ENCODE measurements at regions not wholly inside any gene's neighbourhood (a gene's known extent, or its start where the extent isn't known, plus 50 kb on each side); places are given as distances from the start of the nearest gene placed in this dataset.

DNA sequence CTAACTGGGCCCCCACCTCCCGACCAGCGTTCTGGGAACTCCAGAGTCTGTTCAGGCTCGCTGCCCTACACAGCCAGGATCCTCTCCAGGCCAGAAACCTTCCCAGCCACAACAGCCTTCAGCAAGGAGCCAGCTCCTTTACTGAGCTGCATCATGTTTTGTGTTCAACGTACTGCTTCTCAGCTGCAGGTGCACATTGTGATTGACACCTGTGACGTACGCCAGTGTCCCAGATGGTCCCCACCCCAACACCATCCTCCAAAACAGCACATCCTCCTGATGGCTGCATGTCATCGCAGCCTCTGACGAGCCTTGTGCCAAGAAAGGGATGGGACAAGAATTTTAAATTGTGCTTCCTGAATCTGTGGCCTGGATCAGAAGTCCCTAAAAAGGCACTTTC lies 117.5 kb downstream of the SPATA19 start:
- H3K27ac ChIP-seq (ENCODE audit: low read length) = no peak overlapping the region
- no peaks in the 10 kb centered on the region for H3K36me3 ChIP-seq (ENCODE audit: control insufficient read depth, insufficient read depth, low read length)
- Mint-ChIP-seq H3K27me3 (ENCODE audit: low read depth in 2 of 2) (no peaks in the 10 kb centered on the region), H3K4me3 (no peak overlapping the region), H3K4me1 (no peaks in the 10 kb centered on the region), H3K27ac (no peak overlapping the region), H3K9me3 (peaks cover 0 to 4% of the 10 kb centered on the region in 2 donors), H3K36me3 (no peaks in the 10 kb centered on the region)
- H3K4me1 ChIP-seq (ENCODE audit: control insufficient read depth, insufficient read depth, low read length) = no peaks in the 10 kb centered on the region
- no peak overlapping the region for H3K4me3 ChIP-seq (ENCODE audit: low read length)
- ATAC-seq (no peak), DNase-seq (no peak)
- H3K9me3 ChIP-seq (ENCODE audit: control insufficient read depth, insufficient read depth, low read length) = no peaks in the 10 kb centered on the region
- TF ChIP-seq, protein P1, sequence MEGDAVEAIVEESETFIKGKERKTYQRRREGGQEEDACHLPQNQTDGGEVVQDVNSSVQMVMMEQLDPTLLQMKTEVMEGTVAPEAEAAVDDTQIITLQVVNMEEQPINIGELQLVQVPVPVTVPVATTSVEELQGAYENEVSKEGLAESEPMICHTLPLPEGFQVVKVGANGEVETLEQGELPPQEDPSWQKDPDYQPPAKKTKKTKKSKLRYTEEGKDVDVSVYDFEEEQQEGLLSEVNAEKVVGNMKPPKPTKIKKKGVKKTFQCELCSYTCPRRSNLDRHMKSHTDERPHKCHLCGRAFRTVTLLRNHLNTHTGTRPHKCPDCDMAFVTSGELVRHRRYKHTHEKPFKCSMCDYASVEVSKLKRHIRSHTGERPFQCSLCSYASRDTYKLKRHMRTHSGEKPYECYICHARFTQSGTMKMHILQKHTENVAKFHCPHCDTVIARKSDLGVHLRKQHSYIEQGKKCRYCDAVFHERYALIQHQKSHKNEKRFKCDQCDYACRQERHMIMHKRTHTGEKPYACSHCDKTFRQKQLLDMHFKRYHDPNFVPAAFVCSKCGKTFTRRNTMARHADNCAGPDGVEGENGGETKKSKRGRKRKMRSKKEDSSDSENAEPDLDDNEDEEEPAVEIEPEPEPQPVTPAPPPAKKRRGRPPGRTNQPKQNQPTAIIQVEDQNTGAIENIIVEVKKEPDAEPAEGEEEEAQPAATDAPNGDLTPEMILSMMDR (IDR thresholded peaks at IDR 0.05) = no peak
- H3K27me3 ChIP-seq (ENCODE audit: control insufficient read depth, insufficient read depth, low read length) = no peaks in the 10 kb centered on the region
- intact Hi-C loops (cut with micrococcal nuclease) = no loop called here
- 83% methylated on average over 8 of the region's 8 CpGs for WGBS (ENCODE audit: insufficient coverage)

DNA sequence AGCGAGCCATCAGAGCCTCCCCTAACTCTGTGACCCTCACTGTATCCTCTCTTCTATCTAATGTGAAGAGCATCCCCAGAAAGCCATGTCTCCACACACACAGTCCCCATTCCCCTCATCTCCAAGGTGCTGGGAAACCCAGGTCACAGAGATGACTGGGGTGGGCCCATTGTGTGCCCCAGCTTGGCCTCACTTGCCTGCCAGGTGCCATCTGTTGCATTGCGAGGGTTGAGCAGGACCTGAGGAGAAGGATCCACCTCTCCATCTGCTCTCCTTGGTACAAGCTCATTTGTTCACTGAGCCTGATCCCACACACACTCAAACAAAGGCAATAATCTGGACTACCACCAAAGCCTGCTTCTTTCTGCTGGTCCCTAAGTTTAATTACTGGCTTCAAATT lies 118.8 kb downstream of the SPATA19 start:
- no peaks in the 10 kb centered on the region for H3K36me3 Mint-ChIP-seq
- WGBS (ENCODE audit: insufficient coverage) = 79% methylated on average over 2 of the region's 2 CpGs
- H3K4me1 Mint-ChIP-seq = no peaks in the 10 kb centered on the region
- H3K27ac ChIP-seq (ENCODE audit: low read length) = no peak overlapping the region
- H3K9me3 ChIP-seq (ENCODE audit: control insufficient read depth, insufficient read depth, low read length) = no peaks in the 10 kb centered on the region
- H3K36me3 ChIP-seq (ENCODE audit: control insufficient read depth, insufficient read depth, low read length) = no peaks in the 10 kb centered on the region
- intact Hi-C loops (cut with micrococcal nuclease) = no loop called here
- H3K4me1 ChIP-seq (ENCODE audit: control insufficient read depth, insufficient read depth, low read length) = no peaks in the 10 kb centered on the region
- peaks cover 0 to 4% of the 10 kb centered on the region in 2 donors for H3K9me3 Mint-ChIP-seq
- no peak overlapping the region for H3K4me3 ChIP-seq (ENCODE audit: low read length)
- TF ChIP-seq, protein P1 (IDR thresholded peaks at IDR 0.05) = no peak
- H3K4me3 Mint-ChIP-seq = no peak overlapping the region
- no peak overlapping the region for H3K27ac Mint-ChIP-seq
- H3K27me3 ChIP-seq (ENCODE audit: control insufficient read depth, insufficient read depth, low read length) = no peaks in the 10 kb centered on the region
- H3K27me3 Mint-ChIP-seq (ENCODE audit: low read depth in 2 of 2) = no peaks in the 10 kb centered on the region
- no peak for ATAC-seq
- no peak for DNase-seq

DNA sequence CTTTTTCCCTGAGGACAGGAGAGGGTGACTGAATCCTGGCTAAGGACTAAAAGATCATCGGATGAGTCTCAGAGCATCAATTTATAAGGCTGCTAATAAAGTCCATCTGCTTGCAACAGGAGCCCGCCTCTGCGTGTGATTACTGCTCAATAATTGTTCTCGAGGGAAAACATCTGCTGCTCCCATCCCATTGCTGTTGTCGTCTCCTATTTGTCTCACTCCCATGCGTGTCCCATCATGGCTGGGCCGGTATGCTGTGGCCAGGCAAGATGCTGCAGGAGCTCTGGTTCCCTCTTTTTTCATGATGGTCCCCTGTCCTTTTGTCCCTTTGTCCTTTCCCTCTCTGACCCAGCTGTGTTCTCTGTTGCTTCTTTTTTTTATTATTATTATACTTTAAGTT lies 121.2 kb downstream of the SPATA19 start:
- H3K36me3 ChIP-seq (ENCODE audit: control insufficient read depth, insufficient read depth, low read length) = no peaks in the 10 kb centered on the region
- H3K36me3 Mint-ChIP-seq = no peaks in the 10 kb centered on the region
- TF ChIP-seq, protein P1 (IDR thresholded peaks at IDR 0.05) = no peak
- ATAC-seq (no peak), DNase-seq (no peak)
- H3K27me3 Mint-ChIP-seq (ENCODE audit: low read depth in 2 of 2) = no peaks in the 10 kb centered on the region
- no peak overlapping the region for H3K27ac ChIP-seq (ENCODE audit: low read length)
- H3K4me1 ChIP-seq (ENCODE audit: control insufficient read depth, insufficient read depth, low read length) = no peaks in the 10 kb centered on the region
- H3K4me3 ChIP-seq (ENCODE audit: low read length) = no peak overlapping the region
- no peaks in the 10 kb centered on the region for H3K4me1 Mint-ChIP-seq
- H3K9me3 Mint-ChIP-seq = peaks cover 0 to 4% of the 10 kb centered on the region in 2 donors
- H3K4me3 Mint-ChIP-seq = no peak overlapping the region
- H3K9me3 ChIP-seq (ENCODE audit: control insufficient read depth, insufficient read depth, low read length) = no peaks in the 10 kb centered on the region
- H3K27me3 ChIP-seq (ENCODE audit: control insufficient read depth, insufficient read depth, low read length) = no peaks in the 10 kb centered on the region
- H3K27ac Mint-ChIP-seq = no peak overlapping the region
- WGBS (ENCODE audit: insufficient coverage) = 82% methylated on average over 7 of the region's 7 CpGs
- intact Hi-C loops (cut with micrococcal nuclease) = no loop called here

DNA sequence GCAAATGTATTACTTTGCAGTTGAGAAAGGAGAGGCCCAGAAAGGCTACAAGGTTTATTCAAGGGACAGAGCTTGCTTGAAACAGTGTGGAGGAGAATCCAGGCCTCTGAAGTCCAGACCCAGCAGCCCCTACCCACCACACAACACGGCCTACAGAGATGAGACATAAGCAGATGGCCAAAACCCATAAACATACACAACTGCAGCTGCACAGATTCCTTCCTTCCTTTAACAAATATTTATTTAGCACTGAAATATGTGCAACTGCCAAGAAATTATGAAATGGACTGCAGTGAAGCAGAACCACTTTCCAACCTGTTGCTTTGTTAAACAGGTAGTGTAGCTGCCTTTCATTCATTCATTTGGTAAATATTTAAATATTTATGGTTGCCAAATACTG lies 122.3 kb downstream of the SPATA19 start:
- peaks cover 0 to 4% of the 10 kb centered on the region in 2 donors for H3K9me3 Mint-ChIP-seq
- intact Hi-C loops (cut with micrococcal nuclease) = no loop called here
- Histone ChIP-seq H3K4me1 (ENCODE audit: control insufficient read depth, insufficient read depth, low read length) (no peaks in the 10 kb centered on the region), H3K27me3 (ENCODE audit: control insufficient read depth, insufficient read depth, low read length) (no peaks in the 10 kb centered on the region), H3K4me3 (ENCODE audit: low read length) (no peak overlapping the region), H3K36me3 (ENCODE audit: control insufficient read depth, insufficient read depth, low read length) (no peaks in the 10 kb centered on the region), H3K27ac (ENCODE audit: low read length) (no peak overlapping the region), H3K9me3 (ENCODE audit: control insufficient read depth, insufficient read depth, low read length) (no peaks in the 10 kb centered on the region)
- 75% methylated on average over 1 of the region's 1 CpG for WGBS (ENCODE audit: insufficient coverage)
- no peak overlapping the region for H3K27ac Mint-ChIP-seq
- no peaks in the 10 kb centered on the region for H3K4me1 Mint-ChIP-seq
- DNase-seq (no peak), ATAC-seq (no peak)
- no peaks in the 10 kb centered on the region for H3K27me3 Mint-ChIP-seq (ENCODE audit: low read depth in 2 of 2)
- no peaks in the 10 kb centered on the region for H3K36me3 Mint-ChIP-seq
- TF ChIP-seq, protein P1 (IDR thresholded peaks at IDR 0.05) = no peak
- no peak overlapping the region for H3K4me3 Mint-ChIP-seq
